SKM-1 (cell line): ENCODE measurements at regions not wholly inside any gene's neighbourhood (a gene's known extent, or its start where the extent isn't known, plus 50 kb on each side); places are given as distances from the start of the nearest gene placed in this dataset.
A peak's percentile ranks its signal among the peaks of the same experiment; 100 is the strongest.
"Not testable (repeated sequence)": the region's sequence is repeated elsewhere in the genome, so short reads cannot be mapped to it uniquely, and the experiment has no call there.

Experiments used
- DNase-seq: peaks from one replicate; lab custom pipeline; 2025; ENCODE audit not compliant: unreplicated experiment; lab: John Stamatoyannopoulos, UW

DNA sequence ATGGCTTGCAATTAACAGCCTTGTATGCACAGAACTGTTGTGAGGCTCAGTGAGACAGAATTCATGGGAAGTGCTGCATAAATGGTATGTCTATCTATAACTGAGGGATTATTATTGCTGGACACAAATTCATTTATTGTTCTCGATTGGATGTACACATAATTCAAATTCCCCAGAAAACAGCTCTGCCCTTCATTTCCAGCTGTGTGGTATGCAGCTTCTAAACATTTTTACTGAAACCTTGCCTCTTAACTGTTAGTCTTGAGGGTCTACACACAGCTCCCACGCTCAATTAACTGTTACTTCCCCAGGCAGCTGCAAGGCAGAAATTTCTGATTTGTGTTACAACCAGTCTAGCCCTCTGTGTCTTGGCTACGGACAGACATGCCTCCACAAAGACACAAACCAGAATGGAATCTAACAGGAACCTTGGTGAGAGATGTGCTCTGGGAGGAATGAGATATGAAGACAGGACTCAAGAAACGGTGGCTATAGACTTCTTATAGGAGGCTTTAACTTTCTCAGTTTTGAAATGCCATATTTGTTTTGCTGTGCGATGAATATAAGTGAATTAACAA, 139.7 kb upstream of the TBL1XR1 start:
- no peak for DNase-seq

DNA sequence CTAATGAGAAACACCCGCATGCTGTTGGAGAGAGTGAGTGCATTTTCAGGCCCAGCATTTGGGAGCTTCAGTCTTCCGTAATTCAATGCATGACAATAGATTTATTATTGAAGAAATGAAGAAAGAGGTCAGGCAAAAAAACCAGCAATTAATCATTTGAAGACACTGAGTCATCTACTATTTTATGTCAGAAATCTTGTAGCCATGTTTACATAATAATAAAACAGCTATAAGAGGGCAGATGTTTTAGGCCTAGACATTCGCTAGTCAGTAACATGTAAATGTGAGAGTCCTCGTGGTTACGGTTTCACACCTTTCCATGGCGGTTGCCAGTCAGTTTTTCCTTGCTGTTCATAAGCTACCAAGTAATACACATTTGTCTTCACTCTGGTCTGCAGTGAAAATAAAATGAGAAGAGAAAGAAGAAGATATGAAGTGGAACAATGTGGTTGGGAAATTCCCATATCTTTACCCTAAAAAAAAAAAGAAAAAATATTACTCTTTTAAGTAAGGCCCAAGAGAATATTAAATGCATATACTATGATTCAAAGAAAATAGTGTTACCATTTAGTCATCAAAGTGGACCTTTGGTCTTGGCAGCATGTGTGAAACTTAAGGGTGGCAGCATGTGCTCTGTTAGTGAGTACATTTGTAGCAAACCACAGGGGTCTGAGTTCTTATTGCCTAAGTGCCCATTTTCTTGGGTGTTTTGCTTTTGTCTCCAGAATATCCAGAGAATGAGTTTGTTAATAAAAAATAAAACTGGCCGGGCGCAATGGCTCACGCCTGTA, 140.5 kb upstream of the TBL1XR1 start:
- DNase-seq = no peak

DNA sequence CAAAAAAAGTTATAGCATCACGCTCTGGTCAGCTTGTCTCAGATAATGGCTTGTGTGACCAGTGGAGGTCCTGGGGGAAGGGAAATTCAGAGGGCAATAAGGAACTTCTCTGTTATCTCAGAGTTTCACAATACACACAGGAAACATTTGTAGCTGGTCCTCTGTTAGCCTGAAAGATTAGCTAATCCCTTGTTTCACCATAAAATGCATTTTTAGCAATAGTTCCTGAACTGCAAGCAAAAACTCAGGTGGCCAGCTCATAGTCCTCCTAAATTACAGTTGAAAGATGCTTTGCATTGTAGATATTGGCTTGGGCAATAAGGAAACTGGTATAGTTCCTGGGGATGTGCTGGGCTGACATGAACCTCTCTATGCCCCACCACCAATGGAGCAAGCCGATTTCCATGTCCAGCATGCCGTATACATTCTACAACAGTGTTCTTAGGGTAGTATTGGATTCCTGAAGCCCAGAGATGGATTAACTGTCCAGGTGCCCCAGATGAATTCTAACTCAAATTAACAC, 141.5 kb upstream of the TBL1XR1 start:
- DNase-seq = peak; percentile 97

DNA sequence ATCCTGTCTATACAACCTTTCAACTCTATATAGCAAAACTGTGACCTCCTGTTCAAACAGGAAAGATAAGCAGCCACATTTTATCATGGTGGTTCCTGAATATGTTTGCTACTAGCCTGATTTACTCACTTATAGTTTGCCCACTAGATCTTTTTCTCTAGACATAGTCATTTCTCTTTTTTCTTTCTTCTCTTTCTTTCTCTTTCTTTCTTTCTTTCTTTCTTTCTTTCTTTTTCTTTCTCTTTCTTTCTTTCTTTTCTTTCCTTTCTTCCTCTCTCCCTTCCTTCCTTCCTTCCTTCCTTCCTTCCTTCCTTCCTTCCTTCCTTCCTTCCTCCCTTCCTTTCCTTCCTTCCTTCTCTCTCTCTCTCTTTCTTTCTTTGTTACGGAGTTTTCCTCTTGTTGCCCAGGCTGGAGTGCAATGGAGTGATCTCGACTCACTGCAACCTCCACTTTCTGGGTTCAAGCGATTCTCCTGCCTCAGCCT, 142.0 kb upstream of the TBL1XR1 start:
- peak; percentile 85 for DNase-seq

DNA sequence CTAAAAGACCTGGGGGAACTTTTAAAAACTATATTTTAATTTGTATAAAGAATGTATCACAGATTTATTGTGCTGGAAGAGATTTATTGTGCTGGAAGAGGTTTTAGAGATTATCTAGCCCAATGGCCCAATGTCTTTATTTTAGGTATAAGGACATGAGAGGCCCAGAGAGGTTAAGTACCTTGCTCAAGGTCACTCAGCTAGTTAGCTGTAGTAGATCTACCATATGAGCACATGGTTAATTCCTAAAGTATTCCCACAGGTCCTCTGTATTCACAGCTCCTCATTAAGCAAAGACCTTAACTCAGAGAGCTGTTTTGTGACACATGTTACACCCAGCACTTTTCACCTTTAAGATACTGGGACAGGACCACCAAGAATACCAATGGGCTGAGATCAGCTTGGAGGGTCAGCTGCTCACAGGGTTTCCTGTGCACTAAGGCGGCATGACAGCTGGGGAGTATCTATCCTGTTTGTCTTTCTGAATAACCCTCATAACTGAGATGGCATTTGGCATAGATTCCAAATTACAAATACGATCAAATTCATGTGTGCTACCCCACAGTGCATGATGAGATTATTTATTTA, 143.1 kb upstream of the TBL1XR1 start:
- DNase-seq = no peak

DNA sequence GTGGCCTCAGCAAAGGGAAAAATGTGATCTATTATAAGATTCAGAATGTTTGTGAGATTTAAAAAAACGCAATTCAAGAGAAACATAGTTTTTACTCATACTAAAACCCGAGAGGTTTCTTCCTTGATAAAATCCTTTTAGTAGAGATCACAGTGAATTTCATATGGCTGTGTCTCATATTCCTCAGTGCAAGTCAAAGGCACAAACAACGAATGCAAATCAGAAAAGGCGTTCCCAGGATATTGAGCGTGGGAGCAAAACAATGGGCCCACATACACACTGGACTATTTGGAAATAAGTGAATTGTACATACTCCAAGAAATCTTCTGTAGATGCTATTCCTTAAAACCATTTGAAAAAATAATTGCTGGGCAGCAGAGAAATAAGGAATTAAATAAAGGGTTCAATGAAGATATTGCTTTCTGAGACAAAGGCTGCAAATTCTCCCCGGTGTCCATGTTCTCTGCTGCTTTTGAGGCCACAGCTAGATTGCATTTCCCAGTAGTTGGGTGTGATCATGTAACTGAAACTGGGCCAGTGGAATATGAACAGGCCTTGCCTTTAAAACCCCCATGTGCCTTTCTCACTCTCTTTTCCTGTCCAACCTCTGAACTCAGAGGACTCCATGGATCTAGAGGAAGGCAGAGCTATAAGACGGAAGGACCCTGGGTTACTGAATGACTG, 144.6 kb upstream of the TBL1XR1 start:
- no peak for DNase-seq

DNA sequence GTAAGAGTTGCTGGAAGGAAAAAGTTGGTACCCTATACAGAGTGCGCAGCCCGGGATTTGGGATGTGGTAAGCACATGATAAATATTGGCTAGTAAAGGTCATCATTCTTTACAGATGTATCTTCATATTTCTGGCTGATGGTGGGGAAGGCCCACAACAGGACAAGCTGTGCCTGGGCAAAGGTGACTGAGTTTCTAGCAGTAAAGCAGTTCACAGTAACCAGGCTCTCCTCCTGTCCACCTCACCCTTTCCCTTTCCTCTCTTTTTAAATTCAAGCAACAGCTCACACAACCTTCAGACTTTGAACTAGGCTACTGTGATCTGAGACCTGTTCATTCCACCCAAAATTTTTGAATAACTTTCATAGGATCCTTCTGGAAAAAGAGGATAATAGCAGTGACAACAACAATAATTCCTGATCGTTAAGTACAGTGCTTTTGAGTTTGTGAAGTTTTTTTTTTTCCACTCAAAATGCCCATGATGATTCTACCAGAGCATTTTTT, 145.9 kb upstream of the TBL1XR1 start:
- no peak for DNase-seq

DNA sequence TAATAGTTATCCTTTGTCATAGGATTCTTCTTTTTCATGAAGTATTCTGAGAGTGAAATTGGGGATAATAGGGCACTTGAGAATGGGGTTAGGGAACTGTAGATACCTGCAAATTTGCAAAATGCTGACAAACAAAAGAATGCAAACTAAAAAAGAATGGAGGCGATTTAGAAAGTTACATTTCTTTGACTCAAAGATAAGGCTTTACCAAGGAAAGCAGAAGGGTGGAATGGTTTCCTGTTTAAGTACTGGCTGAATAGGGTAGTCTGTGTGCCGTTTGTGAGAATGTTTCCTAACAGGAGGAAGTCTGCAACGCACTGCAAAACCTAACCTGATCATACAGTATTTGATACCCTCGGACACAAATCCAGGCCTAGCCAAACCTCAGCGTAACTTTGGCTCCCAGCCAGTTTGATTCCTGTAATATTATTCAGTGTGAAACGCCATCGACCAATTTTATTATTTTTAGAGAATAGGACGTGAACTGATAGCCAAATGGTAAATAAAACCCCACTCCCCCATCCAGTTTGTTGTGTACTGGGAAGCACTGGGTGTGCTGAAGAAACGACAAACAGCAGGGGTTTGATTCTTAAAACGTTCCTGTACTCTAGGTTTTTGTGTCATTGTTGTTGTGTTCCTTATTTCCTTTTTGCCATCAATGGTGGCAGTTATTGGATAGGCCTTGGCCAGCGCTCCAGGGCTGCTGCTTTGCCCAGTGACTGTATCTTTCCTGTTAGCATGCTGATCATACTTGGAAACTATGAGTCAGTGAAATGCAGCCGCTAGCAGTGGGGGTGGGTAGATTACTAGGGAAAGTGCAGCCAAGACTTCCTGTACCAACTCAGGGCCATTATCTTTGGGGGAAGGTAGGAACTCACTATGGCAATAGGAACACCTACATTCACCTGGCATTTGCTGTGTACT, 148.0 kb upstream of the TBL1XR1 start:
- DNase-seq = peak; percentile 68

DNA sequence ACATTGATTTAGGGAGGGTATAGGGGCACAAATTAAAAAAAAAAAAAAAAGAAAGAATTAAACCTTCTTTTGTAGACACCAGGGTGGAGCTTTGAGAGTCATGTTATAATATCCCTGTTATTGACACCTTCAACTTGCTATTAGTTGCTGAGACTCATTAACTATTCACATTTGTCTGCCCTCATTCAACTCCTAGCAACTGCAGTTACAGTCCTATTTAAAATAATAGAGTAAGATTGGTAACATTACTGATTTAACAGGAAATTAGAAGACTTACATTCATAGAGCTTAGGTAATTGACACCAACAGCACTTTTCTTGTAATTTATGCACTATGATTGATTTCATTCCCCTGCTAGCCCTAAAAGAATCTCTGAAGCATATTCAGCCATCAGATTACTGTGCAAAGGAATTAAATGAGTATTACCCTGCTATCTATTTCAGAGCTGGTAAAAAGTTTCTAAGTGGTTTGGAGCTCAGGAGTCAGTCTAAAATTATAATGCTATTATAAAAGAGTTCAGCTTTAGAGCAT, 148.8 kb upstream of the TBL1XR1 start:
- no peak for DNase-seq

DNA sequence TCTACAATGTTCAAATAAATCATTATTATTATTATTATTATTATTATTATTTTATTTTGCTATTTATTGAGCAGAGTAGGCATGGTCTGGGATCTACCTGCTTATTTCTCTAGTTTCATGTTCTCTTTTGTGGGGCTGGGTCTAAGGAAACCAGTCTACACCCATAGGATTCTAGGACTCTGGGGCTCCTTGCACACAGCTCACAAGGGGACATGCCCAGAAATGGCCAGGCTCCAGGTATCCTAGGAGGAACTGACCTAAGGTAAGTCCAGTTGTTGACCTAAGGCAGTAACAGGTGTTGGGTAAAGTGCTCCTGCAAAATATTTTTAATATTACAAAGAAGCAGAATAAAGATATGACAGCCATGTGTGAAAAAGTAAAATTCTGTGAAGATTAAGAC, 149.6 kb upstream of the TBL1XR1 start:
- DNase-seq = no peak

DNA sequence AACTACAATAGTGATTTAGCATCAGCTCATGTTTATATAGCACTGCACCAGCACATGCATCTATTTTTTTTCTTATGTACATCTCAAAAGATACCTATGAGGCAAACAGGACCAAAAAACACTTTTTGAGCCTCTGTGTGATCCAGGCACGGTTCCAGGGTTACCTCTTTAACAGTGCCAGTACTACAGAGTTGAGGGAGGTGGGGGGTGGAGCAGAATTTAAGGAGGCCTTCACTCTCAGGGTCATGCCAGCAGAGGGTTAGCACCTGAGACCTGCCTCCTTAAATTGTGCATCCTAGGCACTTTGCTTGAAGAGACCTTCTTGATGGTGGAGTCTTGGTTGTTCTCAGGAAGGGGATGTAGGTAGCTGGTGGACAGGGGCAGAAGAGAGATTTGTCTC, 150.3 kb upstream of the TBL1XR1 start:
- no peak for DNase-seq

DNA sequence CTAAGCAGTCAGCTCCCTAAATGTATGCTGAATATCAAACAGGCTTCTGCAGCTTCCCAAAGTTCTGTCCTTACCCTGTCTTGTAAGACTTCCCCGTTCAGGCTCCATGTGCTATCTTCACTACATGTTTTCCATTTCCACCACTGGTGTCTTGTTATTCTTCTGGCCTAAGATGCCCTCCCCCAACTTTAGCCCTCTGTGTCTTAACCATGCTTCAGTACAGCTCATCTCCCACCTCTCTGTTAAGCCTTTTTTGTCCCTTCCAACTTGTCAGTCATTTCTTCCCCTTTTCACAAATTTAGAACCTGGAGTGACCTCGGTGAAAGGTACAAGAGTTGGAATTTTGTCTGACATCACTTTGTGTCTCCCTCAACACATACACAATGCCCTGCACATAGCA, 151.7 kb upstream of the TBL1XR1 start:
- DNase-seq = no peak

DNA sequence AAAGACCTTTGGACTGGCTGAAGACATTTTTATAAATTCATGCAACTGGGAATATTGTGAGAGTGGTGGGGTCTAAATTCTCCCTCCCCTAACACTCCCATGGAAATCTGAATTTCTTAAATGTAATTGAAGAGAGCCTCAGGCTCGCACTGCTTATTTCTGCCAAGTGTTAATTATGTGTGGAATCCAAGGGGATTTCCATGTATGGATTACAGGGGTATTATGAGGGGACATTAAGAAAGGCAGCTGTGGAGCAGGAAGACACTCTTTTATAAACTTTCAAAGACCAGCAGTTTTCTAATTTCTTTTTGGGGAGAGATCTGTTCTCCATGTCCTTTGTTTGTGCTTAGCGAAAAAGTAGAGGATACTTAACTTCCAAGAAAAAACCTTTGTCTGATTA, 152.1 kb upstream of the TBL1XR1 start:
- no peak for DNase-seq

DNA sequence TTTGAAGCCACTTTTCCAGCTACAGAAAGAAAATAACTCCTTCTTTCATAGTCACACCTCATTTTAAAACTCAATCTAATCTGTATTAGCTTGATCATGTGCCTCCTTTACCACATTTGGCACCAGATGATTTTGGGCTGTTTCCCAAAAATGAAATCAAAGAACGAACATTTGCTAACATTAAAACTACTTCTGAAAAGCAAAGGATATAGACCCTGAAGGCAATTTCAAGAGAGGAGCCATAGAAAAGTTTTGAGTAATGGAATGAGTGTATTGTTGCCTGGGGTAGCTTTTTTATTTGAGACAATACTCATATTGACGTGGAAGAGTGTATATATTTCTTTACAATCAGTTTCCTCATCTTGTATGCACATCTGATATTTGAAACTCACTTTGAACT, 152.8 kb upstream of the TBL1XR1 start:
- DNase-seq = no peak

DNA sequence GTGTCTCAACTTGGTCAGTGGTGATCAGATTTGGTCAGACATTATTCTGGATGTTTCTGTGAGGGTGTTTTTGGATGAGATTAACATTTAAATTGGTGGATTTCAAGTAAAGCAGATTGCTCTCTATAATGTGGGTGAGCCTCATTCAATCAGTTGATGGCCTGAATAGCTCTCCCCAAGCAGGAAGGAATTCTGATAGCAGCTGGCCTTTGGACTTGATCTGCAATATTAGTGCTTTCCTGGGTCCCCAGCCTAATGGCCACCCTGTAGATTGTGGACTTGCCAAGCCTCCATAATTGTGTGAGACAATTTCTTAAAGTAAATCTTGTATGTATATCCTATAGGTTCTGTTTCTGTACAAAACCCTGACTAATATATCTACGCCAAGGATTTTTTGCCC, 153.9 kb upstream of the TBL1XR1 start:
- no peak for DNase-seq

DNA sequence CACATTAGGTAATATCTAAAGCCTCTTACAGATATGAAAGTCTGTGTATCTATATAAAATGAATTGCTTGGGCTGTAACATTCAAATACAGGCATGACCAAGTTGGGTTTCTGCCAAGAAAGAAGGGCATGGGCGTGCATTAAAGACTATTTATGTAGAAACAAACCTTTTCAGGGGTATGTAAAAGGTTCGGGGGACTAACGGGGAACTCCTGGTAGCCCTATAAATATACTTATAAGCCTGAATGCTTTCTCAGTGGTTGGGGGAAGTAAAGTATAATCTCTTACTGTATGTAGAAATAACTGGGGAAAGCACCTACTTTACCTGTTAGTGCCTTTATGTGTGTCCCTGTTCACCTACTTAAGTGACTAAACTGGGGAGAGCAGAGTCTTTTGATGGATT, 154.5 kb upstream of the TBL1XR1 start:
- no peak for DNase-seq

DNA sequence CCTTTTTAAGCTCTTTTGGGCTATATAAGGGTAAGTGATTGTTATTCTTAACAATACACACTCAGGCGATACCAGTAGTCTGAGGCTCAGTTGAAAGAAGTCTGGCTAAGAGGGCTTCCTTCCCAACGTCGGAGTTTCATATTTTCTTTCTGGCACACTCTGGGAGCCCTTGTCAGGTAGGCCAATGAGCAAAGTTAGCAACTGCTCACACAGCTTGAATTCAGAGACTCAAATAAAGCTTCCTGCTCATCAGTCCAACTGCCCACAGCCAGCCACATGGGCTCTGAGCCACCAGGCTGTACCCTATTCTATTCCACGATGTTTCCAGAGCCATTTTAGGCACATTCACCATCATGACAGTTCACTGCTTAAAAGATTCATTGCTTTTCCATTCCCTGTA, 155.1 kb upstream of the TBL1XR1 start:
- no peak for DNase-seq

DNA sequence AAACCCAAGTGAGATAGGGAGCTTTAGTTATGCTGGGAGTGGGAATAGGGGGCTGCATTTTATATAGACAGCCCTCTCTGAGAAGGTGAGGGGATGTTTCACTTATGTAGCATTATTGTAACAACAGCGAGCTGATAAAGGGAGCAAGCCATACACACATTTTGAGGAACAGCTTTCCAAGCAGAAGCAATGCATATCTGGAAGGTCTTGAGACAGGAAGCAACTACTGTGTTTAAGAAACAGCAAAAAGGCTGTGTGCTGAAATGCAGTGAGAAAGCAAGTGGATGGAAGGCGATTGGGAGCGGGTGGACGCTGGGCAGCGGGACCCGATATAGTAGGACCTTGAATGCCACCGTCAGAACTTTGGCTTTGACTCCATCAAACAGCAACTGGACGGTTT, 155.9 kb upstream of the TBL1XR1 start:
- DNase-seq = no peak

DNA sequence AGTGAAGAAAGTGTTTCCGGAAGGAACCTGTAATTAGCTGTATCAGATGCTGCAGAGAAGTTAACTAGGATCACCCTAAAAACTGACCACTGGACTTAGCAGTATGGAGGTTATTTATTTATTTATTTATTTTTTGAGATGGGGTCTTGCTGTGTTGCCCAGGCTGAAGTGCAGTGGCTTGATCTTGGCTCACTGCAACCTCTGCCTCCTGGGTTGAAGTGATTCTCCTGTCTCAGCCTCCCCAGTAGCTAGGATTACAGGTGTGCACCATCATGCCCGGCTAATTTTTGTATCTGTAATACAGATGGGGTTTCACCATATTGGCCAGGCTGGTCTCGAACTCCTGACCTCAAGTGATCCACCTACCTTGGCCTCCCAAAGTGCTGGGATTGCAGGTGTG, 156.6 kb upstream of the TBL1XR1 start:
- DNase-seq = not testable (repeated sequence)

DNA sequence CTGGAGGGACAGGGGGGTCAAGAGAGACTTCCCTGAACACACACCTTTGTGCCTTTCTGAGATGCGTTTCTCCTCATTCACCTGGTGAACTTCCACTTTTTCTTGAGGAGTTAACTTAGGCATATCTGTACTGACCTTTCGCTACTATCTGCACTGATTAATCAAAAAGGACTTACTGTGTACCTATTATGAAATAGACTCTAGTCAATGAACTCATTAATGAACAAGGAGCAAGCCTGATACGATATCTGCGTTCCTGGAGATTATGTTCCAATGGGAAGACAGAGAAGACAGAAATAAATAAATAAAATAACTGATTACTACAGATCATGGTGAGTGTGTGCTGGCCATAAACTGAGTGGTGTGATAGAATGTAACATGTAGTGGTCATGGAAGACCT, 157.2 kb upstream of the TBL1XR1 start:
- DNase-seq = no peak
